HCT116 (cell line): ENCODE measurements at regions not wholly inside any gene's neighbourhood (a gene's known extent, or its start where the extent isn't known, plus 50 kb on each side); places are given as distances from the start of the nearest gene placed in this dataset.

Source experiments
- ATAC-seq: fragments of 200-7000 bp; cut with Tn5 transposase; 2 replicates; pipeline ENCODE4 v1.9.1; 2020; ENCODE audit warnings: mild to moderate bottlenecking, moderate library complexity
- BruUV-seq: library from RNA; stranded (reverse); fragments of 400-500 nt; replicated peaks from 2 replicates; lab custom pipeline; 2021; lab: Mats Ljungman, UMichigan
- CTCF ChIA-PET: fragments of 300-600 bp; sonication (Branson Sonifier 250); formaldehyde crosslinking; loops from one replicate; lab custom pipeline; 2021; ENCODE audit warnings: antibody characterized with exemption; lab: Charles Lee
- POLR2A ChIA-PET: fragments of 300-600, 350-600 bp; sonication (Branson Sonifier 250); formaldehyde crosslinking; loops from one replicate; lab custom pipeline; 2021; ENCODE audit warnings: antibody characterized with exemption; lab: Charles Lee
- RAD21 ChIA-PET, 2 experiments: fragments of 300-600 bp; sonication (Branson Sonifier 250); formaldehyde crosslinking; loops; one replicate each; lab custom pipeline; 2023; ENCODE audit warnings: low total read pairs in 2 of 2; ENCODE audit not compliant: uncharacterized antibody in 2 of 2, unreplicated experiment in 2 of 2, low non-redundant PET in 1 of 2; lab: Charles Lee
- DNase-seq: peaks from one replicate; pipeline ENCODE4 v3.0.0-alpha.2; 2010; ENCODE audit warnings: low read depth, low spot score
- H2AFZ ChIP-seq: fragments of 200-600 bp; shearing (Covaris generic), sonication (generic); 2 replicates; pipeline ENCODE4 v1.6.1; 2017; ENCODE audit warnings: low read depth, mixed run types, mixed read lengths, antibody characterized with exemption, low read length; ENCODE audit not compliant: poor library complexity, severe bottlenecking
- H3K27ac ChIP-seq: 2 replicates; pipeline ENCODE4 v1.5.1; 2012; ENCODE audit warnings: low read depth, low read length
- H3K27me3 ChIP-seq: fragments of 200-600 bp; sonication (generic); 2 replicates; pipeline ENCODE4 v1.6.1; 2016; ENCODE audit warnings: mixed run types, low read length, mixed read lengths; ENCODE audit not compliant: insufficient read depth
- H3K36me3 ChIP-seq, 2 experiments: fragments of 200-500 bp in 1 of 2; fragments of 200-600 bp in 1 of 2; sonication (Bioruptor generic) in 1 of 2; sonication (generic) in 1 of 2; 2 replicates each; pipeline versions ENCODE4 v1.5.1 to v1.6.1; 2014 to 2016; ENCODE audit warnings: low read length in 2 of 2, inconsistent platforms in 1 of 2, mixed read lengths in 1 of 2, mixed run types in 1 of 2; ENCODE audit not compliant: insufficient read depth in 2 of 2, control insufficient read depth in 1 of 2
- H3K4me1 ChIP-seq, 2 experiments: fragments of 200-600 bp in 1 of 2; sonication (generic) in 1 of 2; 2 replicates each; pipeline versions ENCODE4 v1.5.1 to v1.6.1; 2012 to 2017; ENCODE audit warnings: low read length in 2 of 2, inconsistent platforms in 1 of 2, mild to moderate bottlenecking in 1 of 2, mixed read lengths in 1 of 2, mixed run types in 1 of 2, moderate library complexity in 1 of 2; ENCODE audit not compliant: insufficient read depth in 2 of 2, control insufficient read depth in 1 of 2
- H3K4me2 ChIP-seq: fragments of 200-600 bp; sonication (generic); 2 replicates; pipeline ENCODE4 v1.6.1; 2017; ENCODE audit warnings: mixed run types, low read length, mixed read lengths
- H3K4me3 ChIP-seq, 2 experiments: fragments of 200-600 bp in 1 of 2; sonication (generic) in 1 of 2; replicated peaks in 1 of 2; 2 replicates each; pipeline ENCODE4 v1.5.1; 2011 to 2016; ENCODE audit warnings: low read length in 2 of 2, control low read depth in 1 of 2, low read depth in 1 of 2, mild to moderate bottlenecking in 1 of 2, mixed read lengths in 1 of 2, mixed run types in 1 of 2
- H3K79me2 ChIP-seq: fragments of 200-600 bp; sonication (generic); 2 replicates; pipeline ENCODE4 v1.6.1; 2017; ENCODE audit warnings: mild to moderate bottlenecking, mixed run types, low read length, moderate library complexity, mixed read lengths; ENCODE audit not compliant: insufficient read depth
- H3K9ac ChIP-seq: fragments of 200-600 bp; sonication (generic); 2 replicates; pipeline ENCODE4 v1.6.1; 2016; ENCODE audit warnings: low read length, mixed read lengths
- H3K9me2 ChIP-seq: fragments of 200-600 bp; sonication (generic), shearing (Covaris generic); 2 replicates; pipeline ENCODE4 v1.6.1; 2017; ENCODE audit warnings: mixed run types, mild to moderate bottlenecking, moderate library complexity; ENCODE audit not compliant: insufficient read depth
- H3K9me3 ChIP-seq, 2 experiments: fragments of 200-500 bp in 1 of 2; fragments of 200-600 bp in 1 of 2; sonication (Bioruptor generic) in 1 of 2; sonication (generic) in 1 of 2; 2 replicates each; pipeline ENCODE4 v1.6.1; 2014 to 2017; ENCODE audit warnings: low read length in 2 of 2, mixed read lengths in 2 of 2, inconsistent platforms in 1 of 2, low read depth in 1 of 2, mild to moderate bottlenecking in 1 of 2, mixed run types in 1 of 2, moderate library complexity in 1 of 2; ENCODE audit not compliant: control insufficient read depth in 1 of 2, insufficient read depth in 1 of 2
- H4K20me1 ChIP-seq: fragments of 200-600 bp; sonication (generic), shearing (Covaris generic); 2 replicates; pipeline ENCODE4 v1.6.1; 2017; ENCODE audit warnings: mixed run types, mild to moderate bottlenecking, moderate library complexity; ENCODE audit not compliant: insufficient read depth
- CEBPB ChIP-seq: IDR thresholded peaks from 2 replicates; pipeline ENCODE4 v1.6.1; 2012; ENCODE audit warnings: low read depth
- ELF1 ChIP-seq: IDR thresholded peaks from 2 replicates; pipeline ENCODE4 v1.6.1; 2012; ENCODE audit warnings: low read depth, borderline replicate concordance
- EZH2phosphoT487 ChIP-seq: fragments of 200-600 bp; IDR thresholded peaks from 2 replicates; pipeline ENCODE4 v1.6.1; 2018; ENCODE audit warnings: antibody characterized with exemption, borderline replicate concordance
- RAD21 ChIP-seq: IDR thresholded peaks from 2 replicates; pipeline ENCODE4 v1.6.1; 2012; ENCODE audit warnings: low read depth, mild to moderate bottlenecking
- SIN3A ChIP-seq: IDR thresholded peaks from 2 replicates; pipeline ENCODE4 v1.6.1; 2012; ENCODE audit warnings: low read depth
- YY1 ChIP-seq: IDR thresholded peaks from 2 replicates; pipeline ENCODE4 v1.6.1; 2011; ENCODE audit warnings: low read length, low read depth, moderate library complexity, mild to moderate bottlenecking; ENCODE audit not compliant: insufficient replicate concordance; ENCODE audit errors: extremely low read depth
- ZBTB33 ChIP-seq: IDR thresholded peaks from 2 replicates; pipeline ENCODE4 v1.6.1; 2011; ENCODE audit warnings: mild to moderate bottlenecking, low read length, moderate library complexity; ENCODE audit not compliant: insufficient replicate concordance; ENCODE audit errors: extremely low read depth
- ZNF274 ChIP-seq: fragments of 200-500 bp; sonication (Bioruptor generic); IDR thresholded peaks from 2 replicates; pipeline ENCODE4 v1.6.1; 2014; ENCODE audit warnings: mild to moderate bottlenecking, low read depth, low read length, inconsistent platforms
- intact Hi-C: fragments of 100-400 bp; cut with micrococcal nuclease; formaldehyde crosslinking; loops from 2 replicates; pipeline ENCODE4 v1.10.0; 2022

DNA sequence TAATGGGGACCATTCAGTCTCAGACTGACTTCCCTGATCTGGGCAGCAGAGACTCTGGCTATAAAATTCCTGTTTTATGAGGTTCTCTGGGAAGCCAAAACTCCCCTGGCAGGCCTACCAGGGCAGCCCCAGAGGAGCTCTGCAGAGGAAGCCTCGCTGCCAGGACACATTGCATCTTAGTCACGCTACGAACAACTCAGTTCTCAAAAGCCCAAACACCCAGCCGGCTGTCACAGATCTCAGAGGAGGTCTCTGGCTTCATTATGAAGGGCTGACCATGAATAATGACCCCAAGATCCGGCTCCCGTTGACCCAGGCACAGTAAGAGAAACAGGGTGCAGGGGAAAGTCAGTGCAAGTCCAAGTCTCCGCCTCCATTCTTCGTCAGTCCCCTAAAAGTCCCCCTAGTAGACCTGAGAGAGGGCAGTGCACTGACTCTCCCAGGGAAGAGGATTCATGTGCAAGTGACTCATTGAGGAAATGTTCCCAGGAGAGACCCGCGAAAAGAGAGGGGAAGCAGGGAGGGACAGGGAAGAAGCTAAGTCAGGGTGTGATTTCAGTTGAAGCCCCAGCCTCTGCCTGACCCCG is 212.3 kb downstream of the CYP26B1 start:
- no peaks in the 10 kb centered on the region for H3K9me2 ChIP-seq
- no peaks in the 10 kb centered on the region for H3K79me2 ChIP-seq
- H3K9me3 ChIP-seq: no peaks in the 10 kb centered on the region
- DNase-seq: no peak
- TF ChIP-seq CEBPB (no peak), ZNF274 (no peak), ELF1 (no peak), SIN3A (no peak), RAD21 (no peak), EZH2phosphoT487 (no peak), YY1 (no peak), ZBTB33 (no peak)
- BruUV-seq: no TSS peak
- POLR2A ChIA-PET: no interaction called here
- H3K27ac ChIP-seq: no peak overlapping the region
- intact Hi-C loops: no loop called here
- no peak for ATAC-seq
- no peak overlapping the region for H3K9ac ChIP-seq
- H3K27me3 ChIP-seq: no peaks in the 10 kb centered on the region
- H3K4me3 ChIP-seq: no peak overlapping the region
- no peak overlapping the region for H3K4me2 ChIP-seq
- no peak overlapping the region for H2AFZ ChIP-seq
- H3K4me1 ChIP-seq: no peaks in the 10 kb centered on the region; a peak in 1 of 4 replicates
- CTCF ChIA-PET: interaction anchor here (1.0 kb wide), 1 partner anchor 10 kb away, joined by 3 read pairs; no protein-coding TSS in a partner anchor
- RAD21 ChIA-PET: interaction anchor here in 1 of 2 experiments (0.5 kb wide), 1 partner anchor 809 kb away, joined by 3 read pairs; no protein-coding TSS in a partner anchor
- H3K36me3 ChIP-seq: no peaks in the 10 kb centered on the region
- no peaks in the 10 kb centered on the region for H4K20me1 ChIP-seq
